ENCODE measurements at regions not wholly inside any gene's neighbourhood (a gene's known extent, or its start where the extent isn't known, plus 50 kb on each side); places are given as distances from the start of the nearest gene placed in this dataset.

DNA sequence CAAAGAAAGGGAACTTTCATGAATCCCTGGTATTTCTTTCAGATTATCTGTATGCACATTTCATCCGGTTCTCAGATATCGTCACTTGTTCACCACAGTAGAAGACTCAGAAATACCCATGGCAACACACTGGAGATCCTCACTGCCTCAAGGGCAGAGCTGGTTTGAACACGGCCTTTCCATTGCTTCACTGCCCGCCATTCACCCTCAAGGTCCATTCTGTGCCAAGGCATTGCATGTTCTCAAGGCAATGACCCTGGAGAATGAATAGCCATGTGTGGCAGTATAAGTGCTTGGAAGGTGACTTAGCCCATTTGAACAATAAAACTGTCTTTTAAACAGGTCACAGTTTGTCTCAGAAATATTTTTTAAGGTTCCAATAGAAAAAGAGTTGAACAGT is 606.5 kb downstream of the IPMK start:
- TF ChIP-seq CTCF (IDR thresholded peaks at IDR 0.05; ENCODE audit: poor library complexity) (no peak), EZH2 (IDR thresholded peaks at IDR 0.05; ENCODE audit: borderline replicate concordance) (no peak)

Measured in hepatocyte (in vitro differentiated cells).